CD14-positive monocyte (primary cell): ENCODE measurements at regions not wholly inside any gene's neighbourhood (a gene's known extent, or its start where the extent isn't known, plus 50 kb on each side); places are given as distances from the start of the nearest gene placed in this dataset.

Experiments
- DNase-seq, 3 donors: peaks; one replicate each; pipeline ENCODE4 v3.0.0-alpha.2; 2011 to 2022
- H2AFZ ChIP-seq: 2 replicates; pipeline ENCODE4 v1.6.0; 2012; ENCODE audit warnings: mild to moderate bottlenecking, low read depth, low read length, inconsistent platforms; ENCODE audit not compliant: insufficient read depth, poor library complexity, severe bottlenecking
- H3K27ac ChIP-seq, 2 donors: 1 replicate in 1 of 2; 2 replicates in 1 of 2; pipeline ENCODE4 v1.5.1; 2012 to 2013; ENCODE audit warnings: low read length in 2 of 2, control low read depth in 1 of 2, inconsistent platforms in 1 of 2, low read depth in 1 of 2, mild to moderate bottlenecking in 1 of 2
- H3K27me3 ChIP-seq, 2 donors: one replicate each; pipeline versions ENCODE4 v1.6.0 to v1.6.1; 2011 to 2013; ENCODE audit warnings: low read length in 2 of 2; ENCODE audit not compliant: control insufficient read depth in 2 of 2, insufficient read depth in 2 of 2
- H3K36me3 ChIP-seq, 2 donors: replicated peaks in 1 of 2; 1 replicate in 1 of 2; 2 replicates in 1 of 2; pipeline versions ENCODE4 v1.5.1 to v1.6.1; 2012 to 2013; ENCODE audit warnings: low read length in 2 of 2, control low read depth in 1 of 2, inconsistent platforms in 1 of 2, mild to moderate bottlenecking in 1 of 2; ENCODE audit not compliant: insufficient read depth in 2 of 2, control insufficient read depth in 1 of 2
- H3K4me1 ChIP-seq, 2 donors: 1 replicate in 1 of 2; 2 replicates in 1 of 2; pipeline versions ENCODE4 v1.5.1 to v1.6.1; 2012 to 2013; ENCODE audit warnings: low read length in 2 of 2, control low read depth in 1 of 2, inconsistent platforms in 1 of 2, mild to moderate bottlenecking in 1 of 2, moderate library complexity in 1 of 2; ENCODE audit not compliant: insufficient read depth in 2 of 2, control insufficient read depth in 1 of 2
- H3K4me2 ChIP-seq: replicated peaks from 2 replicates; pipeline ENCODE3; 2012; ENCODE audit warnings: low read length, moderate library complexity, mild to moderate bottlenecking; ENCODE audit not compliant: poor library complexity, severe bottlenecking; ENCODE audit errors: extremely low read depth
- H3K4me3 ChIP-seq, 3 experiments: fragments of 200-600 bp in 1 of 3; sonication (generic) in 1 of 3; replicated peaks in 1 of 3; 1 replicate in 2 of 3; 2 replicates in 1 of 3; pipeline ENCODE4 v1.5.1; 2011 to 2013; ENCODE audit warnings: low read length in 3 of 3, mild to moderate bottlenecking in 3 of 3, control low read depth in 2 of 3, low read depth in 2 of 3, inconsistent platforms in 1 of 3, moderate library complexity in 1 of 3
- H3K79me2 ChIP-seq: 2 replicates; pipeline ENCODE4 v1.6.0; 2012; ENCODE audit warnings: mild to moderate bottlenecking, control low read depth, inconsistent platforms, low read length, moderate library complexity; ENCODE audit not compliant: insufficient read depth
- H3K9ac ChIP-seq: 2 replicates; pipeline ENCODE4 v1.6.0; 2017; ENCODE audit warnings: low read length, mild to moderate bottlenecking; ENCODE audit not compliant: insufficient read depth, poor library complexity, severe bottlenecking
- H3K9me3 ChIP-seq, 2 donors: replicated peaks in 1 of 2; 1 replicate in 1 of 2; 2 replicates in 1 of 2; pipeline versions ENCODE4 v1.5.1 to v1.6.1; 2012 to 2013; ENCODE audit warnings: low read length in 2 of 2, control low read depth in 1 of 2; ENCODE audit not compliant: control insufficient read depth in 1 of 2, insufficient read depth in 1 of 2
- H4K20me1 ChIP-seq: 2 replicates; pipeline ENCODE4 v1.6.0; 2012; ENCODE audit warnings: mild to moderate bottlenecking, low read length, control low read depth, moderate library complexity; ENCODE audit not compliant: insufficient read depth
- H3K27ac Mint-ChIP-seq, 7 donors: one replicate each; pipeline ENCODE4 v1.8.0; 2020; ENCODE audit warnings: mild to moderate bottlenecking in 7 of 7, mixed read lengths in 7 of 7, moderate library complexity in 6 of 7, inconsistent platforms in 2 of 7
- H3K27me3 Mint-ChIP-seq, 3 donors: one replicate each; pipeline ENCODE4 v1.8.0; 2021 to 2022; ENCODE audit warnings: low read depth in 3 of 3, mild to moderate bottlenecking in 3 of 3, mixed read lengths in 3 of 3, moderate library complexity in 3 of 3, inconsistent platforms in 1 of 3
- H3K36me3 Mint-ChIP-seq, 2 donors: one replicate each; pipeline ENCODE4 v1.8.0; 2020; ENCODE audit warnings: mixed read lengths in 2 of 2, inconsistent platforms in 1 of 2, mild to moderate bottlenecking in 1 of 2
- H3K4me1 Mint-ChIP-seq: one replicate; pipeline ENCODE4 v1.8.0; 2020; ENCODE audit warnings: mild to moderate bottlenecking, mixed read lengths
- H3K4me3 Mint-ChIP-seq, 2 donors: one replicate each; pipeline ENCODE4 v1.8.0; 2020; ENCODE audit warnings: mild to moderate bottlenecking in 2 of 2, mixed read lengths in 2 of 2, moderate library complexity in 1 of 2
- H3K9me3 Mint-ChIP-seq, 7 donors: one replicate each; pipeline ENCODE4 v1.8.0; 2020 to 2022; ENCODE audit warnings: mixed read lengths in 7 of 7, mild to moderate bottlenecking in 6 of 7, moderate library complexity in 6 of 7, inconsistent platforms in 2 of 7
- intact Hi-C, 2 donors: fragments of 100-400 bp; cut with micrococcal nuclease; formaldehyde crosslinking; loops; one replicate each; pipeline versions ENCODE4 v1.15.0 to v1.15.1; 2023
- TF ChIP-seq, protein P1 (sequence below): fragments of 200-600 bp; IDR thresholded peaks from one replicate; pipeline ENCODE4 v1.8.0; 2022; ENCODE audit warnings: antibody characterized with exemption, mild to moderate bottlenecking

DNA sequence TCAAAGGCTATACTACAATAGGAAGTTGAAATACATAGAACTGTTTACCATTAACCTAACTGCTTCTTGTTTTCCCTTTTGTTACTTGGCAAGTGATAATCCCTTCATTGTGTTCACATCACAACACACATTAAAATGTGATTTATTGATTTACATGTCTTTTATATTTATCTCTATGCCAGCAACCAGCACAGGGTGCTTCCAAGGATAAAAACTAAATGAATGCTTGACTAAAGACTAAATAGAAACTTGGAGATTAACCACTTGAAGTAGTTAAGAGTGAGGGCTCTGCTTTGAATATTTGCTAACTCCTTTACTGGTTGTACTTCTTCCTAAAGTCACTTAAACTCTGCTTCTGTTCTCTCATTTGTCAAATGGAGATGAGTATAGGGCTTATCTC lies 1730.6 kb downstream of the EFNA5 start:
- Mint-ChIP-seq H3K36me3 (no peaks in the 10 kb centered on the region), H3K4me1 (no peaks in the 10 kb centered on the region), H3K9me3 (peaks cover 0 to 11% (median 0%) of the 10 kb centered on the region in 7 donors), H3K27me3 (peaks cover 0 to 3% (median 0%) of the 10 kb centered on the region in 3 donors), H3K27ac (no peak overlapping the region), H3K4me3 (no peak overlapping the region)
- Histone ChIP-seq H3K4me3 (no peak overlapping the region), H3K27ac (no peak overlapping the region), H3K79me2 (no peaks in the 10 kb centered on the region), H3K4me2 (no peak overlapping the region), H3K36me3 (no peaks in the 10 kb centered on the region), H4K20me1 (no peaks in the 10 kb centered on the region), H3K27me3 (no peaks in the 10 kb centered on the region), H2AFZ (no peak overlapping the region), H3K4me1 (no peaks in the 10 kb centered on the region), H3K9me3 (peaks cover 0 to 7% of the 10 kb centered on the region in 2 donors), H3K9ac (no peak overlapping the region)
- intact Hi-C loops = no loop called here
- DNase-seq = no peak
- TF ChIP-seq, protein P1, sequence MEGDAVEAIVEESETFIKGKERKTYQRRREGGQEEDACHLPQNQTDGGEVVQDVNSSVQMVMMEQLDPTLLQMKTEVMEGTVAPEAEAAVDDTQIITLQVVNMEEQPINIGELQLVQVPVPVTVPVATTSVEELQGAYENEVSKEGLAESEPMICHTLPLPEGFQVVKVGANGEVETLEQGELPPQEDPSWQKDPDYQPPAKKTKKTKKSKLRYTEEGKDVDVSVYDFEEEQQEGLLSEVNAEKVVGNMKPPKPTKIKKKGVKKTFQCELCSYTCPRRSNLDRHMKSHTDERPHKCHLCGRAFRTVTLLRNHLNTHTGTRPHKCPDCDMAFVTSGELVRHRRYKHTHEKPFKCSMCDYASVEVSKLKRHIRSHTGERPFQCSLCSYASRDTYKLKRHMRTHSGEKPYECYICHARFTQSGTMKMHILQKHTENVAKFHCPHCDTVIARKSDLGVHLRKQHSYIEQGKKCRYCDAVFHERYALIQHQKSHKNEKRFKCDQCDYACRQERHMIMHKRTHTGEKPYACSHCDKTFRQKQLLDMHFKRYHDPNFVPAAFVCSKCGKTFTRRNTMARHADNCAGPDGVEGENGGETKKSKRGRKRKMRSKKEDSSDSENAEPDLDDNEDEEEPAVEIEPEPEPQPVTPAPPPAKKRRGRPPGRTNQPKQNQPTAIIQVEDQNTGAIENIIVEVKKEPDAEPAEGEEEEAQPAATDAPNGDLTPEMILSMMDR = no peak

DNA sequence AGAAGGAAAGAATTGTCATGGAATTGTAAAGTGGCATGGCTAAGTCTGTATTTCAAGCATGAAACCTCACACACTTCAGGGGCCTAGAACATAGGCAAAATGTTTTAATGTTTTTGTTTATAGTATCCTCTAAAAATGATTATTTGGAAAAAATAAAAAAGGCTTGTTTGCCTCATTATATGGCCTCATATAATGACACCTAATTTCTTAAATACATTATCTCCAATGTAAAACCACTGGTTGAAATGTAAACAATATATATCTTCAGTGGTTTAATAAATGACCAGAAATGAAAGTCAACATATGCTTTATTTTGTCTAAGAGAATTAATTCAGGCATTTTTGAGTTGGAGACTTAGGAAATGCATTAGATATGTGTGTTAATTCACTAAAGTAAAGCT lies 1736.6 kb downstream of the EFNA5 start:
- no peaks in the 10 kb centered on the region for H3K36me3 Mint-ChIP-seq
- Histone ChIP-seq H3K4me1 (no peaks in the 10 kb centered on the region), H2AFZ (no peak overlapping the region), H3K27me3 (no peaks in the 10 kb centered on the region), H3K4me3 (no peak overlapping the region), H3K9me3 (no peaks in the 10 kb centered on the region), H3K9ac (no peak overlapping the region), H3K79me2 (no peaks in the 10 kb centered on the region), H4K20me1 (no peaks in the 10 kb centered on the region), H3K27ac (no peak overlapping the region), H3K36me3 (no peaks in the 10 kb centered on the region), H3K4me2 (no peak overlapping the region)
- intact Hi-C loops = no loop called here
- H3K27ac Mint-ChIP-seq = no peak overlapping the region
- H3K27me3 Mint-ChIP-seq = peaks cover 0 to 2% (median 0%) of the 10 kb centered on the region in 3 donors
- H3K4me1 Mint-ChIP-seq = no peaks in the 10 kb centered on the region
- H3K4me3 Mint-ChIP-seq = no peak overlapping the region
- TF ChIP-seq, protein P1 = no peak
- DNase-seq = no peak
- H3K9me3 Mint-ChIP-seq = peaks cover 0 to 12% (median 2%) of the 10 kb centered on the region in 7 donors
